HG02610 (cell line): ENCODE measurements at regions not wholly inside any gene's neighbourhood (a gene's known extent, or its start where the extent isn't known, plus 50 kb on each side); places are given as distances from the start of the nearest gene placed in this dataset.
"Not testable (repeated sequence)": the region's sequence is repeated elsewhere in the genome, so short reads cannot be mapped to it uniquely, and the experiment has no call there.

ENCODE experiments used
- ATAC-seq: cut with Tn5 transposase; IDR thresholded peaks from one replicate; pipeline ENCODE4 v1.9.1; 2021; ENCODE audit warnings: mild to moderate bottlenecking, moderate library complexity; ENCODE audit not compliant: unreplicated experiment

GRCh38 chr9:6160579-6160978 lies 55.0 kb upstream of the IL33 start:
- ATAC-seq = no peak

- ATAC-seq = no peak
Measured at GRCh38 chr9:6153425-6153824, 62.2 kb upstream of the IL33 start.

GRCh38 chr9:6152788-6153187 lies 62.8 kb upstream of the IL33 start:
- ATAC-seq = no peak

GRCh38 chr9:6150483-6150882 lies 65.1 kb upstream of the IL33 start:
- no peak for ATAC-seq

- no peak for ATAC-seq
Measured at GRCh38 chr9:6149315-6149714, 66.3 kb upstream of the IL33 start.

GRCh38 chr9:6147846-6148245 lies 67.8 kb upstream of the IL33 start:
- ATAC-seq = no peak

GRCh38 chr9:6144947-6145346 lies 70.7 kb upstream of the IL33 start:
- ATAC-seq = no peak

- ATAC-seq = no peak
Measured at GRCh38 chr9:6142799-6143454, 72.7 kb upstream of the IL33 start.

- not testable (repeated sequence) for ATAC-seq
Measured at GRCh38 chr9:6135780-6136179, 79.8 kb upstream of the IL33 start.

- no peak for ATAC-seq
Measured at GRCh38 chr9:6134661-6135180, 80.9 kb upstream of the IL33 start.

GRCh38 chr9:6133346-6134063 lies 82.1 kb upstream of the IL33 start:
- peak; percentile 86 for ATAC-seq

GRCh38 chr9:6132650-6133049 lies 83.0 kb upstream of the IL33 start:
- ATAC-seq = no peak

GRCh38 chr9:6128030-6128429 lies 87.6 kb upstream of the IL33 start:
- ATAC-seq = no peak

- no peak for ATAC-seq
Measured at GRCh38 chr9:6126377-6126776, 89.2 kb upstream of the IL33 start.

GRCh38 chr9:6123416-6123815 lies 92.2 kb upstream of the IL33 start:
- ATAC-seq = no peak

GRCh38 chr9:6121707-6122106 lies 93.9 kb upstream of the IL33 start:
- no peak for ATAC-seq

GRCh38 chr9:6114424-6114823 lies 99.0 kb upstream of the RANBP6 start:
- no peak for ATAC-seq

- no peak for ATAC-seq
Measured at GRCh38 chr9:6113819-6114218, 98.4 kb upstream of the RANBP6 start.

- no peak for ATAC-seq
Measured at GRCh38 chr9:6113312-6113711, 97.9 kb upstream of the RANBP6 start.

- ATAC-seq = no peak
Measured at GRCh38 chr9:6109986-6110385, 94.6 kb upstream of the RANBP6 start.

GRCh38 chr9:6109571-6109970 lies 94.1 kb upstream of the RANBP6 start:
- no peak for ATAC-seq

GRCh38 chr9:6106711-6107339 lies 91.4 kb upstream of the RANBP6 start:
- ATAC-seq = peak; percentile 73
